ENCODE measurements at regions not wholly inside any gene's neighbourhood (a gene's known extent, or its start where the extent isn't known, plus 50 kb on each side); places are given as distances from the start of the nearest gene placed in this dataset.

GRCh38 chr22:48687606-48688005, 1140.1 kb downstream of the BRD1 start:
- CTCF ChIA-PET, result no interaction called here
- no peaks in the 10 kb centered on the region for H3K36me3 ChIP-seq (ENCODE audit: control insufficient read depth, insufficient read depth, low read length)
- WGBS, 2 experiments (ENCODE audit: extremely low coverage in 2 of 2, insufficient read length in 1 of 2), result 80% methylated on average over 3 of the region's 6 CpGs; no CpG with 5 or more reads in 1 of the 2 experiments
- intact Hi-C loops (cut with micrococcal nuclease), result no loop called here
- no peak overlapping the region for H3K14ac ChIP-seq (replicated peaks; ENCODE audit: low read depth, low read length)
- no peak overlapping the region for H2AFZ ChIP-seq (replicated peaks; ENCODE audit: low read length, poor library complexity)
- H3K4me1 ChIP-seq (ENCODE audit: control insufficient read depth, insufficient read depth, low read length), result no peaks in the 10 kb centered on the region
- dilution Hi-C loops (cut with HindIII; ENCODE audit: low sequenced_read_pairs, unreplicated experiment), result no loop called here
- H3K4ac ChIP-seq (ENCODE audit: low read depth, low read length), result no peak overlapping the region
- H3K27me3 ChIP-seq (ENCODE audit: control insufficient read depth, insufficient read depth, low read length), result no peaks in the 10 kb centered on the region
- no peaks in the 10 kb centered on the region for H3K79me1 ChIP-seq (ENCODE audit: low read depth in 1 of 2, low read length in 2 of 2)
- TF ChIP-seq MAZ (IDR thresholded peaks at IDR 0.05; ENCODE audit: borderline replicate concordance, low read depth, low read length) (no peak), MXI1 (IDR thresholded peaks at IDR 0.05; ENCODE audit: borderline replicate concordance, low read depth, low read length) (no peak), NFE2L2 (IDR thresholded peaks at IDR 0.05; ENCODE audit: low read depth, low read length) (no peak), BHLHE40 (IDR thresholded peaks at IDR 0.05; ENCODE audit: low read depth, low read length) (no peak), RCOR1 (IDR thresholded peaks at IDR 0.05; ENCODE audit: insufficient replicate concordance, low read length) (no peak), RAD21 (IDR thresholded peaks at IDR 0.05; ENCODE audit: low read length) (no peak), CHD1 (IDR thresholded peaks at IDR 0.05; ENCODE audit: low read depth, low read length) (no peak), CTCF (conservative IDR thresholded peaks at IDR 0.05; ENCODE audit: low read depth, low read length) (no peak), RFX5 (IDR thresholded peaks at IDR 0.05; ENCODE audit: low read depth, low read length) (no peak), POLR2A (IDR thresholded peaks at IDR 0.05; ENCODE audit: low read depth, low read length) (no peak), FOS (IDR thresholded peaks at IDR 0.05; ENCODE audit: low read depth, low read length) (no peak), MAFK (IDR thresholded peaks at IDR 0.05; ENCODE audit: low read depth, low read length) (no peak), USF2 (IDR thresholded peaks at IDR 0.05; ENCODE audit: low read depth, low read length) (no peak), CEBPB (IDR thresholded peaks at IDR 0.05; ENCODE audit: low read depth, low read length) (no peak), ELK1 (IDR thresholded peaks at IDR 0.05; ENCODE audit: borderline replicate concordance, low read depth, low read length) (no peak), SMC3 (IDR thresholded peaks at IDR 0.05; ENCODE audit: low read depth, low read length) (no peak)
- H3K9me1 ChIP-seq (ENCODE audit: insufficient read depth, low read length), result no peaks in the 10 kb centered on the region
- H2BK5ac ChIP-seq (ENCODE audit: low read depth, low read length, poor library complexity, severe bottlenecking), result no peak overlapping the region
- no peaks in the 10 kb centered on the region for H4K20me1 ChIP-seq (ENCODE audit: insufficient read depth, low read length)
- no peak overlapping the region for H4K8ac ChIP-seq (ENCODE audit: low read depth in 2 of 2, low read length in 2 of 2)
- in situ Hi-C loops (cut with MboI; ENCODE audit: low sequenced_read_pairs), result no loop called here
- no peak overlapping the region for H2AK9ac ChIP-seq (replicated peaks; ENCODE audit: low read depth, low read length, poor library complexity)
- no peak overlapping the region for H3K9ac ChIP-seq (ENCODE audit: low read depth, low read length)
- H3K9me3 ChIP-seq (ENCODE audit: control insufficient read depth, insufficient read depth, low read length), result peaks cover 55% of the 10 kb centered on the region
- POLR2A ChIA-PET (ENCODE audit: unreplicated experiment), result no interaction called here
- H2AK5ac ChIP-seq (ENCODE audit: low read depth, low read length), result no peak overlapping the region
- no peak overlapping the region for H2BK15ac ChIP-seq (ENCODE audit: low read depth, low read length)
- H3K4me2 ChIP-seq (ENCODE audit: low read depth, low read length), result no peak overlapping the region
- no peak overlapping the region for H3K4me3 ChIP-seq (ENCODE audit: insufficient read depth, low read depth, low read length)
- ATAC-seq (ENCODE audit: low read depth) (no peak), DNase-seq (no peak)
- no peak overlapping the region for H3K18ac ChIP-seq (ENCODE audit: low read depth, low read length)
- BruUV-seq (replicated peaks), result no TSS peak
- H3K23ac ChIP-seq (ENCODE audit: low read depth, low read length), result no peak overlapping the region
- no peak overlapping the region for H4K91ac ChIP-seq (ENCODE audit: insufficient read depth, low read depth, low read length)
- H4K5ac ChIP-seq (ENCODE audit: low read depth, low read length), result no peak overlapping the region
- H2BK120ac ChIP-seq (ENCODE audit: low read depth, low read length), result no peak overlapping the region
- no peak overlapping the region for H2BK20ac ChIP-seq (ENCODE audit: low read depth, low read length)
- H3K56ac ChIP-seq (ENCODE audit: extremely low read depth, insufficient read depth, low read length), result no peak overlapping the region
- no peak overlapping the region for H3K27ac ChIP-seq (ENCODE audit: insufficient read depth, low read length)

All from IMR-90 (cell line).